AG10803 (cell line): ENCODE measurements at regions not wholly inside any gene's neighbourhood (a gene's known extent, or its start where the extent isn't known, plus 50 kb on each side); places are given as distances from the start of the nearest gene placed in this dataset.
"Not testable (repeated sequence)": the region's sequence is repeated elsewhere in the genome, so short reads cannot be mapped to it uniquely, and the experiment has no call there.

ENCODE experiments used
- DNase-seq: peaks from one replicate; pipeline ENCODE4 v3.0.0; 2010; ENCODE audit warnings: low read depth
- H3K4me3 ChIP-seq: 2 replicates; pipeline ENCODE4 v1.5.1; 2011; ENCODE audit warnings: mild to moderate bottlenecking, low read length, control low read depth
- CTCF ChIP-seq: conservative IDR thresholded peaks from 2 replicates; pipeline ENCODE4 v1.5.1; 2011; ENCODE audit warnings: mild to moderate bottlenecking, low read length, control low read depth, inconsistent platforms

GRCh38 chr1:94302497-94302896 is 65.1 kb upstream of the ARHGAP29 start:
- no peak for TF ChIP-seq CTCF

GRCh38 chr1:94301186-94301585 is 63.8 kb upstream of the ARHGAP29 start:
- no peak for TF ChIP-seq CTCF
- no peak overlapping the region for H3K4me3 ChIP-seq
- no peak for DNase-seq

More at GRCh38 chr1:94302497-94302896, 65.1 kb upstream of the ARHGAP29 start:
- H3K4me3 ChIP-seq = no peak overlapping the region
- no peak for DNase-seq

- TF ChIP-seq CTCF = no peak
- DNase-seq = no peak
- H3K4me3 ChIP-seq = no peak overlapping the region
These were observed 63.3 kb upstream of the ARHGAP29 start for GRCh38 chr1:94300731-94301130.

DNA sequence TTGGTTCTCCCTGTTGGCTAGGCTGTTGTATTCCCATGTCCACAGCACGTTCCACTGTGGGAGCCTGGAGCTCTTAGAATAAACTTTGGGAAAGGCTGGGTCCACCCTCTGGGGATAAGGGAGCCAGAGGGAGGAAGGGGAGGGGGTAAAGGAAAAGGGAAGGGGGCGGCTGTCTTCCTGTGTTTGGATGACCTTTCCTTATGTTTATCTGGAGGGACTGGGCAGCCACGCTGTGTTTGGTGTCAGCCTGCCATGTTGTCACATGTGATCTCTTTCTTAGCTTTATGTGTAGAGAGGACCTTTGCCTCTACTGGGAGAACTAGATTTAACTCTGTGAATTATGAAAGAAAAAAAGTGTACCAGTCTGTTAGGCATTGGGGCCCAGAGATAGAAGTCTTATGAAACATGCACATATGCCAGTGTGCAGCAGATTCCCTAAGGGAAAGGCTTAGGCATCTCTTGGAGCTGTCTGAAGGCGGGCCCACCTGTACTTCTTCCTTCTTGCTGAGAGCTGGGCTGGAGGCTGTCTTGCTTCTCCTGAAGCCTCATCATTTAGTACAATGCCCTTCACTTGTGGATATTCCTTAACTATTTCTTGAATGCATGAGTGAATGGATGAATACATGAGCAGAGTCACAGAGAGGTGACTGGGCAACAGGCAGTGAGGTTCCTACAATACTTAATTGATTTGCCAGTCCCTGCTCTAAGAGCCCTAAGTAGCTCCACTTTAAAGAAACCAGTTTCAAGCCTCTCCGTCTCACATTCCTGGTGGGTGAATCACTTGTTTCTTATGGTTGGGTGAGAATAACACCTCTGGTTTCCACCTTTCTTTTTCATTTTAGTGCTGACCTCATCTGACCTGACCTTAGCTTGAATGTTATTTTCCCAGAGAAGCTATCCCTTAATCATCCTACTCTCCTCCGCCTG is 62.5 kb upstream of the ARHGAP29 start:
- H3K4me3 ChIP-seq = no peak overlapping the region
- DNase-seq = peak; percentile 61
- no peak for TF ChIP-seq CTCF

DNA sequence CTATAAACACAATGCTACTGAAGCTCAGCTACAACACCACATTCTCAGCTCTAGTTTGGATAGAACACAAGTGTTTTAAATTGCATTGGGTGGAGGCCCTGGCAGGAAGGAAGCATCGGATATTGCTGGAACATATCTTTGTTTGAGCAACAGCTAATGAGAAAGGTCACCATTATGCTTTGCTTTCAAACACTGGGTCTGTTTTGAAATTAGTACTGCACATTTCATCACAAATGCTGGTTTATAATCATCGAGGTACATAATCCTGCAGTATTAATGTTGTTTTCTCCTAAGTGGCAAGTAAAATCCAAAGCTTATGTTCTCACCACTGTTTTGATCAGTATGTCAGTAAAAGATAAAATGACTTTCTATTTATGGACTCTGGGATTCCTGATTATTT is 61.5 kb upstream of the ARHGAP29 start:
- no peak for TF ChIP-seq CTCF
- DNase-seq = peak; percentile 75
- no peak overlapping the region for H3K4me3 ChIP-seq

DNA sequence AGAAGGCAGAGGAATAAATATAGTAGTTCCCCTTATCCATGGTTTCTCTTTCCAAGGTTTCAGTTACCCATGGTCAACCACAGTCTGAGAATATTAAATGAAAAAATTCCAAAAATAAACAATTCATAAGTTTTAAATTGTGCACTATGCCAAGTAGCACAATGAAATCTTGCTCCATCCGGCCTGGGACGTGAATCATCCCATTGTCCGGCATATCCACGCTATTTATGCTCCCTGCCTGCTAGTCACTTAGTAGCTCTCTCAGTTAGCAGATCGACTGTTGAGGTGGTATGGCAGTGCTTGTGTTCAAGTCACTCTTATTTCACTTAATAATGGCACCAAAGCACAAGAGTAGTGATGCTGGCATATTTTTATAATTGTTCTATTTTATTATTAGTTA is 58.6 kb upstream of the ARHGAP29 start:
- TF ChIP-seq CTCF = no peak
- DNase-seq = peak; percentile 60

GRCh38 chr1:94292978-94293377 is 55.6 kb upstream of the ARHGAP29 start:
- H3K4me3 ChIP-seq, DNase-seq: not testable (repeated sequence)

More for the DNA sequence above, 58.6 kb upstream of the ARHGAP29 start:
- H3K4me3 ChIP-seq = no peak overlapping the region

GRCh38 chr1:94289244-94289643 is 51.9 kb upstream of the ARHGAP29 start:
- not testable (repeated sequence) for DNase-seq, H3K4me3 ChIP-seq
